ENCODE measurements at regions not wholly inside any gene's neighbourhood (a gene's known extent, or its start where the extent isn't known, plus 50 kb on each side); places are given as distances from the start of the nearest gene placed in this dataset.

DNA sequence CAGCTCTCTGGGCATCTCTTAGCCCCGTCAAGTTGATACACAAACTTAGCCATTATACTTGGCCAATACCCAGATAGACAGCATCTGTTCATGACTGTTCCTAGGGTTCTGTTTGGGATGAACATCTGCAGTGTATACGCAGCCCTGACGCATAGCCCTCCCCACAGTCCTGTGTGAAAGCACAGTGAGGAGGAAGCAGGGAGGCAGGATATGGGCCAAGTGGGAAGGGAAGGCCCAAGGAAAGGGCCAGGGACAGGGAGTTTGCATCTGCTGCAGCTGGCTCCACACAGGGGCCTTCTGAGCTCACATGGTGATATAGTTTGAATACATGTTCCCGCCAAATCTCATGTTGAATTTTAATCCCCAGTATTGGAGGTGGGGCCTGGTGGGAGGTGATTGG lies 80.2 kb downstream of the CMPK2 start:
- Histone ChIP-seq H3K36me3 (no peaks in the 10 kb centered on the region), H3K27me3 (no peaks in the 10 kb centered on the region), H3K27ac (no peak overlapping the region), H3K4me3 (no peak overlapping the region), H3K9me3 (no peaks in the 10 kb centered on the region), H3K4me1 (no peaks in the 10 kb centered on the region)
- TF ChIP-seq POLR2A (IDR thresholded peaks at IDR 0.05) (no peak), CTCF (IDR thresholded peaks at IDR 0.05) (no peak)
- no peak for DNase-seq

- H3K9me3 ChIP-seq = no peaks in the 10 kb centered on the region
- DNase-seq = no peak
- H3K36me3 ChIP-seq = no peaks in the 10 kb centered on the region
- no peak overlapping the region for H3K27ac ChIP-seq
- no peak overlapping the region for H3K4me3 ChIP-seq
- H3K4me1 ChIP-seq = no peaks in the 10 kb centered on the region
- TF ChIP-seq POLR2A (IDR thresholded peaks at IDR 0.05) (no peak), CTCF (IDR thresholded peaks at IDR 0.05) (no peak)
- no peaks in the 10 kb centered on the region for H3K27me3 ChIP-seq
These were observed 78.3 kb downstream of the CMPK2 start for GRCh38 chr2:6787376-6787775.

- Histone ChIP-seq H3K27me3 (no peaks in the 10 kb centered on the region), H3K27ac (no peak overlapping the region)
These were observed 77.1 kb downstream of the CMPK2 start for GRCh38 chr2:6788614-6789013.

GRCh38 chr2:6789559-6790138 lies 76.1 kb downstream of the CMPK2 start:
- H3K9me3 ChIP-seq = no peaks in the 10 kb centered on the region
- no peak for DNase-seq
- no peaks in the 10 kb centered on the region for H3K27me3 ChIP-seq
- no peak for TF ChIP-seq CTCF (IDR thresholded peaks at IDR 0.05)
- TF ChIP-seq POLR2A (IDR thresholded peaks at IDR 0.05) = no peak
- H3K4me3 ChIP-seq = no peak overlapping the region
- no peak overlapping the region for H3K27ac ChIP-seq
- no peaks in the 10 kb centered on the region for H3K36me3 ChIP-seq
- H3K4me1 ChIP-seq = no peaks in the 10 kb centered on the region

More at GRCh38 chr2:6788614-6789013, 77.1 kb downstream of the CMPK2 start:
- H3K4me1 ChIP-seq = no peaks in the 10 kb centered on the region
- TF ChIP-seq CTCF (IDR thresholded peaks at IDR 0.05) = no peak
- no peak for TF ChIP-seq POLR2A (IDR thresholded peaks at IDR 0.05)
- no peak overlapping the region for H3K4me3 ChIP-seq
- no peaks in the 10 kb centered on the region for H3K9me3 ChIP-seq
- H3K36me3 ChIP-seq = no peaks in the 10 kb centered on the region
- no peak for DNase-seq

GRCh38 chr2:6791682-6792081 lies 74.0 kb downstream of the CMPK2 start:
- Histone ChIP-seq H3K36me3 (no peaks in the 10 kb centered on the region), H3K4me3 (no peak overlapping the region), H3K27ac (no peak overlapping the region), H3K9me3 (no peaks in the 10 kb centered on the region), H3K27me3 (no peaks in the 10 kb centered on the region), H3K4me1 (no peaks in the 10 kb centered on the region)
- DNase-seq = no peak
- TF ChIP-seq CTCF (IDR thresholded peaks at IDR 0.05) (no peak), POLR2A (IDR thresholded peaks at IDR 0.05) (no peak)

GRCh38 chr2:6792883-6793282 lies 72.8 kb downstream of the CMPK2 start:
- Histone ChIP-seq H3K4me3 (no peak overlapping the region), H3K36me3 (no peaks in the 10 kb centered on the region), H3K9me3 (no peaks in the 10 kb centered on the region), H3K27me3 (no peaks in the 10 kb centered on the region), H3K4me1 (no peaks in the 10 kb centered on the region), H3K27ac (no peak overlapping the region)
- DNase-seq = no peak
- TF ChIP-seq POLR2A (IDR thresholded peaks at IDR 0.05) (no peak), CTCF (IDR thresholded peaks at IDR 0.05) (no peak)

Measured in Peyer's patch (tissue), 4 donors.